HG02763 (cell line): ENCODE measurements at regions not wholly inside any gene's neighbourhood (a gene's known extent, or its start where the extent isn't known, plus 50 kb on each side); places are given as distances from the start of the nearest gene placed in this dataset.

Source experiments
- ATAC-seq: cut with Tn5 transposase; IDR thresholded peaks from one replicate; pipeline ENCODE4 v1.9.1; 2021; ENCODE audit warnings: mild to moderate bottlenecking, moderate library complexity; ENCODE audit not compliant: unreplicated experiment

- ATAC-seq = no peak
These were observed 334.8 kb upstream of the MARCKS start for GRCh38 chr6:113522376-113522775.

GRCh38 chr6:113524826-113525225, 332.3 kb upstream of the MARCKS start:
- no peak for ATAC-seq

GRCh38 chr6:113526553-113526952, 330.6 kb upstream of the MARCKS start:
- ATAC-seq = no peak

GRCh38 chr6:113526995-113527394, 330.1 kb upstream of the MARCKS start:
- no peak for ATAC-seq

- no peak for ATAC-seq
These were observed 329.0 kb upstream of the MARCKS start for GRCh38 chr6:113528111-113528510.

GRCh38 chr6:113529196-113529595, 327.9 kb upstream of the MARCKS start:
- ATAC-seq = no peak

GRCh38 chr6:113529879-113530278, 327.3 kb upstream of the MARCKS start:
- no peak for ATAC-seq

- no peak for ATAC-seq
These were observed 326.4 kb upstream of the MARCKS start for GRCh38 chr6:113530769-113531168.

GRCh38 chr6:113539202-113539601, 317.9 kb upstream of the MARCKS start:
- ATAC-seq = no peak

GRCh38 chr6:113539623-113540022, 317.5 kb upstream of the MARCKS start:
- no peak for ATAC-seq

- no peak for ATAC-seq
These were observed 316.7 kb upstream of the MARCKS start for GRCh38 chr6:113540466-113540865.

- ATAC-seq = no peak
These were observed 306.0 kb upstream of the MARCKS start for GRCh38 chr6:113551168-113551567.

- no peak for ATAC-seq
These were observed 300.4 kb upstream of the MARCKS start for GRCh38 chr6:113556775-113557174.

GRCh38 chr6:113558431-113558830, 298.7 kb upstream of the MARCKS start:
- ATAC-seq = no peak

- no peak for ATAC-seq
These were observed 298.2 kb upstream of the MARCKS start for GRCh38 chr6:113558966-113559365.

- no peak for ATAC-seq
These were observed 296.8 kb upstream of the MARCKS start for GRCh38 chr6:113560376-113560775.

- no peak for ATAC-seq
These were observed 296.2 kb upstream of the MARCKS start for GRCh38 chr6:113560908-113561307.

- ATAC-seq = no peak
These were observed 294.9 kb upstream of the MARCKS start for GRCh38 chr6:113562248-113562647.

- peak; percentile 86 for ATAC-seq
These were observed 292.6 kb upstream of the MARCKS start for GRCh38 chr6:113564371-113565171.

- ATAC-seq = no peak
These were observed 291.8 kb upstream of the MARCKS start for GRCh38 chr6:113565306-113565705.

GRCh38 chr6:113570161-113570560, 287.0 kb upstream of the MARCKS start:
- no peak for ATAC-seq

GRCh38 chr6:113570641-113571040, 286.5 kb upstream of the MARCKS start:
- ATAC-seq = no peak

- no peak for ATAC-seq
These were observed 283.0 kb upstream of the MARCKS start for GRCh38 chr6:113574147-113574546.
